Naive thymus-derived CD8-positive, alpha-beta T cell (primary cell): ENCODE measurements at regions not wholly inside any gene's neighbourhood (a gene's known extent, or its start where the extent isn't known, plus 50 kb on each side); places are given as distances from the start of the nearest gene placed in this dataset.
A peak's percentile ranks its signal among the peaks of the same experiment; 100 is the strongest.

ENCODE experiments used
- ATAC-seq, 2 donors: fragments of 150-1000 bp; cut with Tn5 transposase in 1 of 2; sonication (Bioruptor Pico), chemical (Tn5 transposase) in 1 of 2; 1 replicate in 1 of 2; 2 replicates in 1 of 2; pipeline ENCODE4 v1.10.0; 2021; ENCODE audit warnings: mild to moderate bottlenecking in 2 of 2, moderate library complexity in 2 of 2
- POLR2A ChIA-PET: fragments of 350-600 bp; sonication (Branson Sonifier 250); formaldehyde crosslinking; loops from one replicate; lab custom pipeline; 2021; ENCODE audit warnings: antibody characterized with exemption; lab: Charles Lee
- DNase-seq, 10 donors: peaks; one replicate each; pipeline versions ENCODE4 v3.0.0 to v3.0.0-alpha.2; 2020 to 2022
- H3K27ac Mint-ChIP-seq, 10 donors: one replicate each; pipeline ENCODE4 v1.8.0; 2020 to 2022; ENCODE audit warnings: mild to moderate bottlenecking in 10 of 10, mixed read lengths in 10 of 10, moderate library complexity in 4 of 10, inconsistent platforms in 1 of 10
- H3K27me3 Mint-ChIP-seq, 5 donors: one replicate each; pipeline ENCODE4 v1.8.0; 2021 to 2022; ENCODE audit warnings: mixed read lengths in 5 of 5
- H3K36me3 Mint-ChIP-seq, 3 donors: one replicate each; pipeline ENCODE4 v1.8.0; 2020 to 2022; ENCODE audit warnings: mixed read lengths in 3 of 3, mild to moderate bottlenecking in 2 of 3, inconsistent platforms in 1 of 3
- H3K4me1 Mint-ChIP-seq, 4 donors: one replicate each; pipeline ENCODE4 v1.8.0; 2021 to 2022; ENCODE audit warnings: mixed read lengths in 4 of 4
- H3K4me3 Mint-ChIP-seq, 10 donors: one replicate each; pipeline ENCODE4 v1.8.0; 2020 to 2022; ENCODE audit warnings: mild to moderate bottlenecking in 10 of 10, mixed read lengths in 10 of 10, moderate library complexity in 6 of 10, inconsistent platforms in 1 of 10
- H3K9me3 Mint-ChIP-seq, 9 donors: one replicate each; pipeline ENCODE4 v1.8.0; 2020 to 2022; ENCODE audit warnings: mixed read lengths in 9 of 9, mild to moderate bottlenecking in 3 of 9, inconsistent platforms in 1 of 9, moderate library complexity in 1 of 9

DNA sequence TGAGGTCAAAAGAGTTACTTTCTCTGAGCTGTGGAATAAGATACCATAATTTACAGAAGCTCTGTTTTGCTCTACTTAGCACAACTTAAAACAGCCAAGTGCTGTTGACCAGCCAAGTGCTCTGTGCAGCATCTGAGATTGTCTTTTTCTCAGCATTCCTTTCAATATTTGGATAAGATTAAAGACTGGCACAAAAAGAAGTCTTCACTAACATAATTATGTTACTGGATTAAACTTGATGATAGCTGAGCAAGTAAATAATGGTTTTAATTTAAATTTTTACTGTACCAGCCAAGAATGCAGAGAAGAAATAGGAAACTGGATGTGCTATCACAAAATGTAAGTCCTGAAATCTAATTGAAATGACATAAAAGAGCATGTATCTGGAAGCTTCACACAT is 60.4 kb downstream of the NPY2R start:
- peak overlapping the region in 1 of 10 donors; percentile 24 for H3K27ac Mint-ChIP-seq
- DNase-seq (no peak), ATAC-seq (no peak)
- peaks cover 0 to 7% (median 0%) of the 10 kb centered on the region in 5 donors for H3K27me3 Mint-ChIP-seq
- no peak overlapping the region for H3K4me3 Mint-ChIP-seq
- POLR2A ChIA-PET, result no interaction called here
- H3K9me3 Mint-ChIP-seq, result peaks cover 0 to 35% (median 14%) of the 10 kb centered on the region in 9 donors
- no peaks in the 10 kb centered on the region for H3K4me1 Mint-ChIP-seq
- H3K36me3 Mint-ChIP-seq, result peaks cover 0 to 6% (median 4%) of the 10 kb centered on the region in 3 donors

DNA sequence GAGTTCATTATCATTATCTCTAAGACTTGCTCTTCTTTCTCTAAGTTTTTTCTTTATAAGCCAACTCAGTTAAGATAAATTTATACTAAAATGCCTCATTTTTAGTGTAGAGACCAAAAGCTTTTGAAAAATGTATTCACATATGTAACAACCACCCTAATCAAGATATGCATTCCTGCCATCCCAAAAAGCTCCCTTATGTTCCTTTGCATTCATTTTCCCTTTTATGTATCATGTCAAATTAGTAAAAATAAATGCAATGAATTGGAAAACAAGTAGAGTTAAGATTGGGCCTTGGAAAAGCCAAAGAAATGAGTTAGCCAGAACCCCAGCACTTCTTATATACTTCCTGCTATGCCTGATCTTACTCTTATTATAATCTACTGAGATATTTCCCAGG is 62.2 kb downstream of the NPY2R start:
- Mint-ChIP-seq H3K4me1 (no peaks in the 10 kb centered on the region), H3K9me3 (peaks cover 0 to 35% (median 14%) of the 10 kb centered on the region in 9 donors), H3K4me3 (no peak overlapping the region), H3K27ac (no peak overlapping the region), H3K36me3 (peaks cover 0 to 6% (median 4%) of the 10 kb centered on the region in 3 donors), H3K27me3 (peaks cover 0 to 5% (median 0%) of the 10 kb centered on the region in 5 donors)
- DNase-seq, result no peak
- no peak for ATAC-seq
- POLR2A ChIA-PET, result no interaction called here

DNA sequence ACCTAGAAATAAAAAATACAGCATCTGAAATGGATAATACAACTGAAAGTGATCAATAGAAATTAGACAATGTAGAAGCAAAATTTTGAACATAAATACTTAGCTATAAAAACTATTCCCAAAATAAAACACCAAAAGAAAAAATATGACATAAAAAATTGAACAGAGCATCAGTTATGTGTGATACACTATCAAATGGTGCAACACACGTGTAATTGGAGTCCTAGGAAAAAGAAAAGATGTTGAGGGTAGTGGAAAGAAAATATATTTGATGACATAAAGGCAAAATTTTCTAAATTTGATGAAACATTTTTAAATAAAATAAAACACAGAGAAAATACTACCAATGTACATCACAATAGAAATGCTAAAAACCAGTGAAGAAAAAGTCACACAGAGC is 63.1 kb downstream of the NPY2R start:
- ATAC-seq, result no peak
- no peak for DNase-seq
- no peak overlapping the region for H3K4me3 Mint-ChIP-seq
- POLR2A ChIA-PET, result no interaction called here
- H3K36me3 Mint-ChIP-seq, result peaks cover 0 to 6% (median 4%) of the 10 kb centered on the region in 3 donors
- peaks cover 0 to 3% (median 0%) of the 10 kb centered on the region in 5 donors for H3K27me3 Mint-ChIP-seq
- H3K4me1 Mint-ChIP-seq, result no peaks in the 10 kb centered on the region
- H3K9me3 Mint-ChIP-seq, result peaks cover 0 to 35% (median 14%) of the 10 kb centered on the region in 9 donors
- H3K27ac Mint-ChIP-seq, result no peak overlapping the region

DNA sequence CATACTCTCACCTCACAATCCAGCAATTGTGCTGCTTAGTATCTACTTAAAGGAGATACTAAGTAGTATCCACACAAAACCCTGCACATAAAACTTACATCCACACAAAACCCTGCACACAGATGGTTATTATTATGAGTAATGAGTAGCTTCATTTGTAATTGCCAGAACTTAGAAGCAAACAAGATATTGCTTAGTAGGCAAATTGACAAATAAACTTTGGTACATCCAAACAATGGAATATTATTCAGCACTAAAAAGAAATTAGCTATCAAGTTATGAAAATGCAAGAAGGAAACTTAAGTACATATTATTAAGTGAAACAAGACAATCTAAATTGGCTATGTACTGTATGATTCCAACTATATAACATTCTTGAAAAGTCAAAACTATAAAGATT is 80.6 kb downstream of the NPY2R start:
- no peak overlapping the region for H3K4me3 Mint-ChIP-seq
- no peak for ATAC-seq
- H3K27me3 Mint-ChIP-seq, result peaks cover 2 to 15% (median 6%) of the 10 kb centered on the region in 5 donors
- POLR2A ChIA-PET, result no interaction called here
- peaks cover 0 to 2% (median 0%) of the 10 kb centered on the region in 9 donors for H3K9me3 Mint-ChIP-seq
- H3K4me1 Mint-ChIP-seq, result no peaks in the 10 kb centered on the region
- no peaks in the 10 kb centered on the region for H3K36me3 Mint-ChIP-seq
- H3K27ac Mint-ChIP-seq, result no peak overlapping the region
- no peak for DNase-seq
